RWPE1 (cell line): ENCODE measurements at regions not wholly inside any gene's neighbourhood (a gene's known extent, or its start where the extent isn't known, plus 50 kb on each side); places are given as distances from the start of the nearest gene placed in this dataset.

Experiments
- CTCF ChIA-PET: fragments of 350-600 bp; sonication (Branson Sonifier 250); formaldehyde crosslinking; extraction: SDS; loops from one replicate; lab custom pipeline; 2021; lab: Yijun Ruan, JAX
- POLR2A ChIA-PET: fragments of 400-600 bp; formaldehyde crosslinking; extraction: SDS; loops from one replicate; lab custom pipeline; 2020; ENCODE audit warnings: antibody characterized with exemption; ENCODE audit not compliant: low non-redundant PET; lab: Yijun Ruan, JAX
- DNase-seq: peaks from one replicate; pipeline ENCODE4 v3.0.0; 2012; ENCODE audit warnings: low spot score
- H3K27ac ChIP-seq: fragments of 450-650 bp; 2 replicates; pipeline ENCODE4 v1.5.1; 2017
- TF ChIP-seq, protein P1 (sequence below): fragments of 450-650 bp; conservative IDR thresholded peaks from 2 replicates; pipeline ENCODE4 v1.5.1; 2017; ENCODE audit warnings: low read depth, mild to moderate bottlenecking

DNA sequence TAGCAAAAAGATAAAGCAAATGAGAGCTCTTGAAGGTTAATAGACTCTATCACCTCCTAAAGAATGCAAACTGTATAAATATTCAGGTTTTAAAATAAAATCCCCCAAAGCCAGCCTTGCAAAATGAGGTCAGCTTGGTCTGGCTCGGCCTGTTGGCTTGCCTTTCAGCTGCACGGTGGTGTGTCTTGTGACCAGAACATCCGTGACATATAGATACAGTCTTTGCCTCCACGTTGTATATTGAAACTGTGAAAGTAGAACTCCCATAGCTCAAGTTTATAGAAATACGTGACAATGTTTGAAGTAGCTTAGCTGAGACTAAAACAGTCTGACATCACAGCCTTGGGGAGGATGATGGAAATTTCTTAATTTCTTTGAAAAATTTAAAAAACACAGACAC, 236.6 kb upstream of the MYOCD start:
- ChIA-PET POLR2A (no interaction called here), CTCF (no interaction called here)
- DNase-seq: no peak
- no peak overlapping the region for H3K27ac ChIP-seq
- TF ChIP-seq, protein P1, sequence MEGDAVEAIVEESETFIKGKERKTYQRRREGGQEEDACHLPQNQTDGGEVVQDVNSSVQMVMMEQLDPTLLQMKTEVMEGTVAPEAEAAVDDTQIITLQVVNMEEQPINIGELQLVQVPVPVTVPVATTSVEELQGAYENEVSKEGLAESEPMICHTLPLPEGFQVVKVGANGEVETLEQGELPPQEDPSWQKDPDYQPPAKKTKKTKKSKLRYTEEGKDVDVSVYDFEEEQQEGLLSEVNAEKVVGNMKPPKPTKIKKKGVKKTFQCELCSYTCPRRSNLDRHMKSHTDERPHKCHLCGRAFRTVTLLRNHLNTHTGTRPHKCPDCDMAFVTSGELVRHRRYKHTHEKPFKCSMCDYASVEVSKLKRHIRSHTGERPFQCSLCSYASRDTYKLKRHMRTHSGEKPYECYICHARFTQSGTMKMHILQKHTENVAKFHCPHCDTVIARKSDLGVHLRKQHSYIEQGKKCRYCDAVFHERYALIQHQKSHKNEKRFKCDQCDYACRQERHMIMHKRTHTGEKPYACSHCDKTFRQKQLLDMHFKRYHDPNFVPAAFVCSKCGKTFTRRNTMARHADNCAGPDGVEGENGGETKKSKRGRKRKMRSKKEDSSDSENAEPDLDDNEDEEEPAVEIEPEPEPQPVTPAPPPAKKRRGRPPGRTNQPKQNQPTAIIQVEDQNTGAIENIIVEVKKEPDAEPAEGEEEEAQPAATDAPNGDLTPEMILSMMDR: no peak

DNA sequence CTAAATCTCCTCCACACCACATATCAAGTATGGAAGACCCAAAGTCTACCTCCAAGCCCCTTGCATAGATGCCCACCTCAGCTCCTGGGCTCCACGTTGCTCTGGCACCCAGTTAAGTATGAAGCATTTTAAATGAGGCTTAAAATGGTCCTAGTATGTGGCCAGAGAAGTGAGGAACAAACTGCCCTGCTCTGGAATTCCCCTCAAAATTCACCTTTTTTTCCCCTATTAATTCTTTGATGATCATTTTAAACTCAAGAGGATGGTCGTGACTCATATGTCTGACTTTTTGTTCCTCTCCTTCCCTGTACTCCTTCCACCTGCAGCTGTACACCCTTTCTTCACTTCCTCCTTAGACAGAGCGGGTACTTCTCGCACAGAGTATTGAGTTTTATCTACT, 234.5 kb upstream of the MYOCD start:
- TF ChIP-seq, protein P1: no peak
- CTCF ChIA-PET: interaction anchor here (0.6 kb wide), 1 partner anchor 589 kb away, joined by 3 read pairs; no protein-coding TSS in a partner anchor
- POLR2A ChIA-PET: no interaction called here
- DNase-seq: no peak
- H3K27ac ChIP-seq: no peak overlapping the region

DNA sequence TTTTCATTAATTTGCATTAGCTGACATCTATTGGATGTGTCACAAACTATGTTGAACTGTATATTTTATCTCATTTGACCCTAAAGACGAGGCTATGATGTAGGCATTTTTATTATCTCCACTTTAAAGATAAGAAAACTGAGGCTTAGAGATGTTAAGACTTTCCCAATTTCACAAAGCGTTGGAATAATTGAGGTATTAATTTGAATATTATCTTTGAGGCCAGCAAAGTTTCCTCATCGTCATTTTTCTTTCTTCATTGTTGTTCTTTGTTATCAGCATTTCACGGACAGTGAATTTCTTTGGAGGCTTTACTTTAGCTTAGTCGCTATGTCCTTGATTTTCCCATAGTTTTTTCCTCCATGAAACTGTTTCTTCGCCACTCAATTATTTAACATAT, 227.5 kb upstream of the MYOCD start:
- no peak overlapping the region for H3K27ac ChIP-seq
- CTCF ChIA-PET: no interaction called here
- TF ChIP-seq, protein P1: no peak
- POLR2A ChIA-PET: no interaction called here
- DNase-seq: no peak

DNA sequence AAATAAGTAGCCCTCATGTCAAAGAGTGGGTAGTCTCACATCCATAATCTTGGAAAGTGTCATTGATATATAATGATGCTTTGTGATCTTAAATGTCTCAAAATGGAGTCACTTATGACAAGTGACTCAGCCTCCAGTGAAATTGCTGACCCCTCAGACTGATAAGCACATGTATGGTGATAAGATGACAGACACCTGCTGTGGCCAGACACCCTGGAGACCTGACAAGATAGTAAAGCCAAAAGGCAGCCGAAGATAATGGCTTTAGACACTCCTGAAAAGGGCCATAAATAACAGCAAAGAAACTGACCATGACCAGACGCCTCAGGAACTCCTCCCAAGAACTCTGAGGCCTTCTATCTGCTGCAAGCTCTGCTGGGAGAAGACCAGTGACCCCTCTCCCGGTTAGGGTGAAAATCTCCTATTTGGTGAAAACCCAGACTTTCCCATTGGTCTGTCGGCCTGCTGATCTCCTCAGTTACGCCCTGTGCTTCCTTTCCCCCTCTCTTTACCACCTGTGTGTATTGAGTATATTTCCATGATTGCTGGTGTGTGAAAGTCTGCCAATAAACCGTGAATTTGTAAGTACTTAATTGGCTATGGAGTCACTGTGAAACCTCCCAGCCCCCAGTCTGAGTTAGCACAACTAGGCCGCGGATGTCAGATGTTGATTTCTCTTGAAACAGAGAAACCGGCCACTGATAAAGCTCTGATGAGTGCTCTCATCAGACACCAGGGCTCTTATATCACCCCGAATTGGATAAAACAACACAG, 226.7 kb upstream of the MYOCD start:
- TF ChIP-seq, protein P1: no peak
- ChIA-PET CTCF (no interaction called here), POLR2A (no interaction called here)
- no peak overlapping the region for H3K27ac ChIP-seq
- DNase-seq: no peak

DNA sequence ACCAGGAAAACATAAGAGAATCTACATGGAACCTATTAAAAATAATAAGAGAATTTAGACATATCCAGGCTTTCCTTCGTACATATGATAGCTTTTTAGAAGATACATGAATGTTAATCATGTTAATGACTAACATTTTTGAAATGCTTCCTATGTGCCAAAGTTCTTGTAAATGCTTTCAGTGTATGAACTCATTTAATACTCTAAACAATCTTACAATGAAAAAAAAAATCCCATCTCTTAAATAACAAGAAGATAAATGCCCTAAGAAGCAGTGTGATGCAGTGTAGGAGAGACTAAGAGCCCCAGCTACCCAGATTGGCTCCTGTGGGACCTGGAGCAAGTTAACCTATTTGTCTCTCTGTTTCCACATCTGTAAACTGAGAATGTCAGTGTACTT, 220.4 kb upstream of the MYOCD start:
- DNase-seq: no peak
- ChIA-PET CTCF (no interaction called here), POLR2A (no interaction called here)
- H3K27ac ChIP-seq: no peak overlapping the region
- TF ChIP-seq, protein P1: no peak

DNA sequence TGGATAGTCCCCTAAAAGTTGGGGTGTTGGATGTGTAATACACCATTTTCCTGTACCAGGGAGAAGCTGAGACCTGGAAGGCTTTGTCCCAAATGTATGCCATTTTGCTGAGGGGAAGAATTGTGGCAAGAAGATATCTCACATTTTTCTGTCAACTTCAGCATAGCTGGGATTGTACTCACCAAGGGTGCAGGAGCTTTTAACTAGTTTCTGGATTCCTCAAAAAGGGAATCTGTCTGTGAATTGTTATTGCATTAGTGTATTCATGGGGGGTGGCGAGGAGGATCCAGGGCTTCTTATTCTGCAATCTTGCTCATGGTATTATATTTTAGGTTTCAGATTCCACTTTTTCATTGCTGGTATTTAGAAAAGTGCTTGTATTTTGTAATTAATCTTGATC, 208.2 kb upstream of the MYOCD start:
- TF ChIP-seq, protein P1: no peak
- H3K27ac ChIP-seq: no peak overlapping the region
- POLR2A ChIA-PET: no interaction called here
- CTCF ChIA-PET: no interaction called here
- DNase-seq: no peak
